ENCODE measurements at regions not wholly inside any gene's neighbourhood (a gene's known extent, or its start where the extent isn't known, plus 50 kb on each side); places are given as distances from the start of the nearest gene placed in this dataset.

GRCh38 chr4:170988446-170988845 lies 824.8 kb upstream of the GALNTL6 start:
- TF ChIP-seq POLR2AphosphoS5 (IDR thresholded peaks at IDR 0.05): no peak
- TF ChIP-seq CTCF (IDR thresholded peaks at IDR 0.05): no peak
- TF ChIP-seq POLR2A (IDR thresholded peaks at IDR 0.05): no peak
- no peaks in the 10 kb centered on the region for H3K9me3 ChIP-seq
- H3K27ac ChIP-seq: no peak overlapping the region
- intact Hi-C loops (cut with DNase I; ENCODE audit: low total_unique reads): no loop called here
- H3K4me1 ChIP-seq: no peaks in the 10 kb centered on the region
- no peaks in the 10 kb centered on the region for H3K36me3 ChIP-seq
- H3K4me3 ChIP-seq: no peak overlapping the region
- no peak for DNase-seq (ENCODE audit: low spot score in 2 of 2)
- H3K27me3 ChIP-seq: no peaks in the 10 kb centered on the region

GRCh38 chr4:170979736-170980135 lies 833.5 kb upstream of the GALNTL6 start:
- DNase-seq (ENCODE audit: low spot score in 2 of 2): peak in 1 of 2 donors; percentile 37
- no peaks in the 10 kb centered on the region for H3K36me3 ChIP-seq

DNA sequence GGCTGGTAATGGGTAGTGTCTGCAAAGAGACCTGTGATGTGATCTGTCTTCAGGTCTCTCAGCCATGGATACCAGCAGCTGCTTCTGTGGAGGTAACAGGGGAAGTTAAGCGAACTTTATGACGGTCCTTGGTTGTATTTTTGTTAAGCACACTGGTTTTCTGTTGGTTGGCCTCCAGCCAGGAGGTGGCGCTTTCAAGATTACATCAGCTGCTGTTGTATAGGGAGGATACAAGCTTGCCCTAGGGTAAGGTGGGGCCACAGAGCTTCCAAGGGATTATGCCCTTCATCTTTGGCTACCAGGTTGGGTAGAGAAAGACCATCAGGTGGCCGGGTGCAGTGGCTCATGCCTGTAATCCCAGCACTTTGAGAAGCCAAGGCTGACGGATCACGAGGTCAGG lies 834.2 kb upstream of the GALNTL6 start:
- TF ChIP-seq POLR2A (IDR thresholded peaks at IDR 0.05) (no peak), POLR2AphosphoS5 (IDR thresholded peaks at IDR 0.05) (no peak), CTCF (IDR thresholded peaks at IDR 0.05) (no peak)
- DNase-seq (ENCODE audit: low spot score in 2 of 2): no peak
- no peak overlapping the region for H3K4me3 ChIP-seq
- H3K9me3 ChIP-seq: no peaks in the 10 kb centered on the region
- H3K27me3 ChIP-seq: no peaks in the 10 kb centered on the region
- intact Hi-C loops (cut with DNase I; ENCODE audit: low total_unique reads): no loop called here
- H3K4me1 ChIP-seq: no peaks in the 10 kb centered on the region
- no peaks in the 10 kb centered on the region for H3K36me3 ChIP-seq
- H3K27ac ChIP-seq: no peak overlapping the region

More at GRCh38 chr4:170979736-170980135, 833.5 kb upstream of the GALNTL6 start:
- Histone ChIP-seq H3K9me3 (no peaks in the 10 kb centered on the region), H3K4me1 (no peaks in the 10 kb centered on the region), H3K4me3 (no peak overlapping the region), H3K27me3 (no peaks in the 10 kb centered on the region), H3K27ac (no peak overlapping the region)
- intact Hi-C loops (cut with DNase I; ENCODE audit: low total_unique reads): no loop called here
- TF ChIP-seq POLR2A (IDR thresholded peaks at IDR 0.05) (no peak), POLR2AphosphoS5 (IDR thresholded peaks at IDR 0.05) (no peak), CTCF (IDR thresholded peaks at IDR 0.05) (no peak)

DNA sequence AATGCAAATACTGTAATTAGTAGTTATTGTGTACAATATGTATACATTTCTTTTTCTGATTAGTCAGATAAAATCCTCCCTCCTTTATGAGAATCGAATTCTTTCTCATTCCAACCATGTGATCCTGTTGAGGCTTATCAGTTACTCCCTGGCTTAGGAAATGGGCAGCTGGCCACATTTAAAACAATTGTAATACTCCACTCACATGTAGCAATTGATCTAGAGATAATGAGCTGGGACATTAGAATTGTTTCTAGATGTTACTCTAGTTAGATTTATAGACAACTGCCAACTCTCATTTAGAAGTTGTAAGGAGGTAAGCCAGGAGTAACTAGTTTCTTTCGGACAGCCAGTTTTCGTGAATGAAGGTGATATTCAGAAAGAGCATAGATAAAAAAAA lies 859.3 kb upstream of the AADAT start:
- no peak overlapping the region for H3K4me3 ChIP-seq
- DNase-seq (ENCODE audit: low spot score in 2 of 2): no peak
- H3K27ac ChIP-seq: no peak overlapping the region
- H3K27me3 ChIP-seq: no peaks in the 10 kb centered on the region
- intact Hi-C loops (cut with DNase I; ENCODE audit: low total_unique reads): no loop called here
- H3K36me3 ChIP-seq: no peaks in the 10 kb centered on the region
- no peaks in the 10 kb centered on the region for H3K4me1 ChIP-seq
- no peaks in the 10 kb centered on the region for H3K9me3 ChIP-seq
- no peak for TF ChIP-seq POLR2A (IDR thresholded peaks at IDR 0.05)
- no peak for TF ChIP-seq POLR2AphosphoS5 (IDR thresholded peaks at IDR 0.05)
- no peak for TF ChIP-seq CTCF (IDR thresholded peaks at IDR 0.05)

DNA sequence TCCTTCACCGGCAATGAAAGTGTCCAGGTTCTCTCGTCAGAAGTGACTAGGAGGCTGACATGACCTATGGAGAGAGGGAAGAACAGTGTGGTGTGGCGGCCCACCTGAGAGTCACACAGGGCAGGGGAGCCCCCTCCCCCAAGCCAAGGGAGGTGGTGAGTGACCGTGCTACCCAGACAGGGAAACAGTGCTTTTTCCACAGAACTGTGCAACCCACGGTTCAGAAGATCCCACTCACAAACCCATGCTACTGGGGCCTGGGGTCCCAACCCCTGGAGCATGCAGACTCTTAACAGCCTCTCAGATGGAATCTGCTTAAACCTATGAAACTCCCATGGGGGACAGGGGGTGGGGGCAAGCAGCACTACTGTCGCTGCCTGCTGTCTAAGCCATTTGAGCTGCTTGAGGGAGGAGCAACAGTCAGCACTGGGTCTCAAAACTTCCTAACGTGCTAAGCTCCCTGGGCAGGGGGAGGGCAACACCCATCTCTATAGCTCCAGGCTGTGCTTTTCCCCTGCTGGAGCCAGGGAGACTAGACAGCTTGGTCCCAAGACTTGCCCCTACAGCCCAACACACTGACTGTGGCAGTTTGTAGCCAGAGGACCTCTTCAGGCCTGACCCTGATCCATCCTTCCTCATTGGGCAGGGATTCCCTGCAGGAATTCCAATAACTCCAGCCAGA lies 850.4 kb upstream of the AADAT start:
- Histone ChIP-seq H3K9me3 (peaks cover 0 to 7% of the 10 kb centered on the region in 2 donors), H3K4me3 (no peak overlapping the region), H3K27me3 (no peaks in the 10 kb centered on the region), H3K36me3 (no peaks in the 10 kb centered on the region), H3K27ac (no peak overlapping the region), H3K4me1 (no peaks in the 10 kb centered on the region)
- DNase-seq (ENCODE audit: low spot score in 2 of 2): no peak
- no peak for TF ChIP-seq POLR2AphosphoS5 (IDR thresholded peaks at IDR 0.05)
- TF ChIP-seq POLR2A (IDR thresholded peaks at IDR 0.05): no peak
- no peak for TF ChIP-seq CTCF (IDR thresholded peaks at IDR 0.05)
- intact Hi-C loops (cut with DNase I; ENCODE audit: low total_unique reads): no loop called here

Data from breast epithelium (tissue), 4 donors.